ENCODE measurements at regions not wholly inside any gene's neighbourhood (a gene's known extent, or its start where the extent isn't known, plus 50 kb on each side); places are given as distances from the start of the nearest gene placed in this dataset.

DNA sequence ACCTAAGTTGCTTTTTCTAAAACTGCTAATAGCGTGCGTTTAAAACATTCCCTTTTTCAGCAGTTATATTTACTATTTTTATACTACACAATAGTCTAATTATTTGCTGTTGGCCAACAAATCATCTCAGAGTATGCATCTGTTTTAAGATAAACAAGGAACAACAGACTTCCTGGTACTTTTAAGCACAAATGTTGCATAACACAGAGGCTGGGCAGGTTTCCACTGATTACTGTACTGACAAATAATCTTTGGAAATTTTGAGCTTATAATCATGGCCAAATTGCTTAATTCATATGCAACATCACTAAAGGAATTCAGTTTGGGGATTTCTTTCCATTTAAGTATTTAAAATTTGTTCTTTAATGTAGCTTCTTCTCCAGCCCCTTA lies 737.4 kb upstream of the SALL3 start:
- intact Hi-C loops (cut with micrococcal nuclease): no loop called here
- no peaks in the 10 kb centered on the region for H3K4me1 Mint-ChIP-seq
- no peak for DNase-seq
- no peaks in the 10 kb centered on the region for H4K20me1 ChIP-seq (ENCODE audit: insufficient read depth, low read length)
- peaks cover 1 to 3% (median 2%) of the 10 kb centered on the region in 3 donors for H3K27me3 Mint-ChIP-seq (ENCODE audit: low read depth in 3 of 3)
- no peak overlapping the region for H3K27ac ChIP-seq (ENCODE audit: low read depth in 1 of 2, low read length in 2 of 2)
- TF ChIP-seq, protein P1, sequence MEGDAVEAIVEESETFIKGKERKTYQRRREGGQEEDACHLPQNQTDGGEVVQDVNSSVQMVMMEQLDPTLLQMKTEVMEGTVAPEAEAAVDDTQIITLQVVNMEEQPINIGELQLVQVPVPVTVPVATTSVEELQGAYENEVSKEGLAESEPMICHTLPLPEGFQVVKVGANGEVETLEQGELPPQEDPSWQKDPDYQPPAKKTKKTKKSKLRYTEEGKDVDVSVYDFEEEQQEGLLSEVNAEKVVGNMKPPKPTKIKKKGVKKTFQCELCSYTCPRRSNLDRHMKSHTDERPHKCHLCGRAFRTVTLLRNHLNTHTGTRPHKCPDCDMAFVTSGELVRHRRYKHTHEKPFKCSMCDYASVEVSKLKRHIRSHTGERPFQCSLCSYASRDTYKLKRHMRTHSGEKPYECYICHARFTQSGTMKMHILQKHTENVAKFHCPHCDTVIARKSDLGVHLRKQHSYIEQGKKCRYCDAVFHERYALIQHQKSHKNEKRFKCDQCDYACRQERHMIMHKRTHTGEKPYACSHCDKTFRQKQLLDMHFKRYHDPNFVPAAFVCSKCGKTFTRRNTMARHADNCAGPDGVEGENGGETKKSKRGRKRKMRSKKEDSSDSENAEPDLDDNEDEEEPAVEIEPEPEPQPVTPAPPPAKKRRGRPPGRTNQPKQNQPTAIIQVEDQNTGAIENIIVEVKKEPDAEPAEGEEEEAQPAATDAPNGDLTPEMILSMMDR (IDR thresholded peaks at IDR 0.05): no peak
- H3K4me2 ChIP-seq (replicated peaks; ENCODE audit: extremely low read depth, low read length, poor library complexity, severe bottlenecking): no peak overlapping the region
- no peak overlapping the region for H3K4me3 Mint-ChIP-seq
- H3K9me3 Mint-ChIP-seq: peaks cover 4 to 22% (median 11%) of the 10 kb centered on the region in 7 donors
- H3K9me3 ChIP-seq (replicated peaks in 1 of 2; ENCODE audit: control insufficient read depth in 1 of 2, insufficient read depth in 1 of 2, low read length in 2 of 2): peaks cover 10 to 33% of the 10 kb centered on the region in 2 donors
- no peaks in the 10 kb centered on the region for H3K27me3 ChIP-seq (ENCODE audit: control insufficient read depth in 2 of 2, insufficient read depth in 2 of 2, low read length in 2 of 2)
- WGBS (ENCODE audit: insufficient coverage): no CpG with 5 or more reads among the region's 2 CpGs
- H2AFZ ChIP-seq (ENCODE audit: insufficient read depth, low read depth, low read length, poor library complexity, severe bottlenecking): no peak overlapping the region
- H3K9ac ChIP-seq (ENCODE audit: insufficient read depth, low read length, poor library complexity, severe bottlenecking): no peak overlapping the region
- H3K27ac Mint-ChIP-seq: no peak overlapping the region
- H3K36me3 ChIP-seq (replicated peaks in 1 of 2; ENCODE audit: control insufficient read depth in 1 of 2, insufficient read depth in 2 of 2, low read length in 2 of 2): no peaks in the 10 kb centered on the region
- H3K4me1 ChIP-seq (ENCODE audit: control insufficient read depth in 1 of 2, insufficient read depth in 2 of 2, low read length in 2 of 2): no peaks in the 10 kb centered on the region
- no peaks in the 10 kb centered on the region for H3K36me3 Mint-ChIP-seq
- H3K79me2 ChIP-seq (ENCODE audit: insufficient read depth, low read length): no peaks in the 10 kb centered on the region
- H3K4me3 ChIP-seq (replicated peaks in 1 of 3; ENCODE audit: low read depth in 2 of 3, low read length in 3 of 3): no peak overlapping the region

DNA sequence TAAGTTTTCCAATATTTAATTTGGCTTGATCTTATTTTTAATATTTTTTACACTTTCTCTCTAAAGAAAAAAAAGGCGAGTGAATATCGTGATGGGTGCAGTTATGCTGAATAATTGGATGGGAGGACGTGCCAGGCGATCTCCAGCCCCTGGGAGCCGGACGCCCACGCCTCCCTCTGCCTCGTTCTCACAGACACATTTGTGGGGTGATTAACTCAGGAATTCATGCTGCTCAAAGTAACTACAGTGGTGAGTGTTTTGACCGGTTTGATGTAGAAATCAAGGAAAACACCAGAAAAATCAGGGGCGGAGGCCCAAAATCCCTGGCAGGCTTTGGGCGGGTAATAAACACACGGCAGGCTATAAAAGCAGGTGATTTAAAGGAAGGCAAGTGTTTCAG lies 736.8 kb upstream of the SALL3 start:
- no peak for DNase-seq
- H3K4me1 Mint-ChIP-seq: no peaks in the 10 kb centered on the region
- WGBS (ENCODE audit: insufficient coverage): 86% methylated on average over 5 of the region's 12 CpGs

More for the DNA sequence above, 736.8 kb upstream of the SALL3 start:
- Histone ChIP-seq H3K79me2 (ENCODE audit: insufficient read depth, low read length) (no peaks in the 10 kb centered on the region), H3K27ac (ENCODE audit: low read depth in 1 of 2, low read length in 2 of 2) (no peak overlapping the region), H2AFZ (ENCODE audit: insufficient read depth, low read depth, low read length, poor library complexity, severe bottlenecking) (no peak overlapping the region), H4K20me1 (ENCODE audit: insufficient read depth, low read length) (no peaks in the 10 kb centered on the region), H3K4me2 (replicated peaks; ENCODE audit: extremely low read depth, low read length, poor library complexity, severe bottlenecking) (no peak overlapping the region), H3K36me3 (replicated peaks in 1 of 2; ENCODE audit: control insufficient read depth in 1 of 2, insufficient read depth in 2 of 2, low read length in 2 of 2) (no peaks in the 10 kb centered on the region), H3K4me3 (replicated peaks in 1 of 3; ENCODE audit: low read depth in 2 of 3, low read length in 3 of 3) (no peak overlapping the region), H3K27me3 (ENCODE audit: control insufficient read depth in 2 of 2, insufficient read depth in 2 of 2, low read length in 2 of 2) (no peaks in the 10 kb centered on the region), H3K4me1 (ENCODE audit: control insufficient read depth in 1 of 2, insufficient read depth in 2 of 2, low read length in 2 of 2) (no peaks in the 10 kb centered on the region), H3K9ac (ENCODE audit: insufficient read depth, low read length, poor library complexity, severe bottlenecking) (no peak overlapping the region), H3K9me3 (replicated peaks in 1 of 2; ENCODE audit: control insufficient read depth in 1 of 2, insufficient read depth in 1 of 2, low read length in 2 of 2) (peaks cover 8 to 32% of the 10 kb centered on the region in 2 donors)
- Mint-ChIP-seq H3K27me3 (ENCODE audit: low read depth in 3 of 3) (peaks cover 1 to 3% (median 2%) of the 10 kb centered on the region in 3 donors), H3K36me3 (no peaks in the 10 kb centered on the region), H3K4me3 (no peak overlapping the region), H3K9me3 (peaks cover 4 to 22% (median 11%) of the 10 kb centered on the region in 7 donors), H3K27ac (no peak overlapping the region)
- TF ChIP-seq, protein P1 (IDR thresholded peaks at IDR 0.05): no peak
- intact Hi-C loops (cut with micrococcal nuclease): no loop called here
